ENCODE measurements at regions not wholly inside any gene's neighbourhood (a gene's known extent, or its start where the extent isn't known, plus 50 kb on each side); places are given as distances from the start of the nearest gene placed in this dataset.

DNA sequence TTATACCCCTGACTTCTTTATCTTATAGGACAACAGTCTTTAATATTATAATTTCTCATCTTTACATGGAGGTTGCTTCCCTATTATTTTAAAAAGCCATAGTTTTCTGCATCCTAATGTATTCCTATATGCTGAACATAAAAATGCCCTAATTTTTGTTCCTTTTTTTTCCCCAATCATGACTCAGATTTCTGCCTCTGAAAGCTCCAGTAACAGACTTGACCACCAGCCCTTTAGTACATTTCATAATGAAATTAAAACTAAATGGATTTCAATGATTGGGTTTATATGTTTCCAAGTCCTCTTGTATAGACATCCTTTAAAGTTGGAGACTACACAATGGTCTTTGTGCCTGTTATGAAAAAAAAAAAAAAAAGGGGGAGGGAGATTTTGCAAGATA, 712.5 kb downstream of the DIAPH3 start:
- H3K27ac ChIP-seq: no peak overlapping the region
- DNase-seq (ENCODE audit: low spot score) (no peak), ATAC-seq (ENCODE audit: insufficient number of reproducible peaks, low FRiP score, low read depth) (no peak)
- no peaks in the 10 kb centered on the region for H3K4me1 ChIP-seq (ENCODE audit: control insufficient read depth in 1 of 2, low read depth in 2 of 2)
- TF ChIP-seq, protein P1, sequence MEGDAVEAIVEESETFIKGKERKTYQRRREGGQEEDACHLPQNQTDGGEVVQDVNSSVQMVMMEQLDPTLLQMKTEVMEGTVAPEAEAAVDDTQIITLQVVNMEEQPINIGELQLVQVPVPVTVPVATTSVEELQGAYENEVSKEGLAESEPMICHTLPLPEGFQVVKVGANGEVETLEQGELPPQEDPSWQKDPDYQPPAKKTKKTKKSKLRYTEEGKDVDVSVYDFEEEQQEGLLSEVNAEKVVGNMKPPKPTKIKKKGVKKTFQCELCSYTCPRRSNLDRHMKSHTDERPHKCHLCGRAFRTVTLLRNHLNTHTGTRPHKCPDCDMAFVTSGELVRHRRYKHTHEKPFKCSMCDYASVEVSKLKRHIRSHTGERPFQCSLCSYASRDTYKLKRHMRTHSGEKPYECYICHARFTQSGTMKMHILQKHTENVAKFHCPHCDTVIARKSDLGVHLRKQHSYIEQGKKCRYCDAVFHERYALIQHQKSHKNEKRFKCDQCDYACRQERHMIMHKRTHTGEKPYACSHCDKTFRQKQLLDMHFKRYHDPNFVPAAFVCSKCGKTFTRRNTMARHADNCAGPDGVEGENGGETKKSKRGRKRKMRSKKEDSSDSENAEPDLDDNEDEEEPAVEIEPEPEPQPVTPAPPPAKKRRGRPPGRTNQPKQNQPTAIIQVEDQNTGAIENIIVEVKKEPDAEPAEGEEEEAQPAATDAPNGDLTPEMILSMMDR (IDR thresholded peaks at IDR 0.05): no peak
- no peaks in the 10 kb centered on the region for H3K9me3 ChIP-seq
- no peaks in the 10 kb centered on the region for H3K27me3 ChIP-seq (replicated peaks; ENCODE audit: insufficient read depth)
- no peak overlapping the region for H3K4me3 ChIP-seq
- no peaks in the 10 kb centered on the region for H3K36me3 ChIP-seq

DNA sequence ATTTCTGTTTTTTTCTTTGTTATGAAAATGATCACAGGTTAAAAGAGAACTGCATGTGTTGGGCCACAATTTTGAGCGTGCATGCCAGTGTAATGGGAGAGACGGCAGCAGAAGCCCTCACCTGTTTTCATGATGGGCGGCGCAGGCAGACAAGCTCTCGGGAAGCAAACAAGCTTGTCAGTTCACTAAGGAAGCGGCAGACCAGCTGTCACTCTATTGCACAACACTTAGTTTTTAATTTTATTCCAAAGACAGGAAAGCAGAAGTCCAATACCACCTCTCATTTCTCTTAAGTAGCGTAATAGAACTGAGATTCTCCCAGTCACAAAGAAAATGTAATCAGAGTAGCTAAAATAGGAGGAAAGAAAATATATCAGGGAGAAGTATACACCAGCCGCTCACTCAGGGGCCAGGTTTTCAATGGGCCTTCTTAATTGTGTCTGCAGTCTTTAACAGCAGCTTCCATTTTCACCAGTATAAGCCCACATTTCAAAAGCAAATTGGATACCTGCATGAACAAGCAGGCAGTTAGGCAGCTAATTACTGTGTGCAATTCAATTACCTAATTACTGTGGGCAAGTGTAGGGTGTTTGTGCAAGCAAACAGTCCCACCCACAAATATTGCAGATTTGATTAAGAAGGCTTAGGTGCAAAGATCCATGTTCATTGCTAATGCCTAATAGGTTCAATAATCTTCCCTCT, 711.4 kb downstream of the DIAPH3 start:
- DNase-seq (ENCODE audit: low spot score): no peak
- TF ChIP-seq, protein P1 (IDR thresholded peaks at IDR 0.05): no peak

DNA sequence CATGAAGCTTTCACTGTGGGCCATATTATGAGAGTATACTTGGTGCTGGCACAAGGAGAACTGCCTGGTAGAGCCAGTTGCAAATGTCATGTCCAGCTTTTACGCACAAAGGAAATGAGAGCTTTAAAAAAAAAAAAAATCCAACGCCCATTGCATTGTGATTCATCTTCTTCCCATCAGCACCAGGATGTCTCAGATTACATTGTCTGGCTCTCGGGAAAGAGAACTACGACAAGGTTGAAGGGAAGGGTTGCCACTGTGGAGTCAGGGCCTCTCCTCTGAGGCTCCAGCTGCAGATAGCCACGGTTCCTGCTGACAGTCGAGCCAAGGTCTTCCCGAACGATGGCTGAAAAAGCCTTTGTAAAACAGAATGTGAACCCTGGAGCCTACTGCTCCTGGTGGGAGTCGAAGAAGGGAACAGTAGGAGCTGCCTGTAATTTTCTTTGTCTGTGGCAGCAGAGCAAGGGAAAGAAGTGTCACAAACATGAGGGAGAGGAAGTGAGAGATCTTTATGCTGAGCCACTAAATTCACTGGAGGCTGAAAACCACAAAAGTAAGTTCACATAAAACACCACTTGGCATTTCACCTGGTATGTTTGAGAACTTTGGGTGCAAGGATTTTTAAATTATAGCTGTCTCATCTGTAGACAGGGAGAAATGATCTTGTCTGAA, 704.7 kb downstream of the DIAPH3 start:
- TF ChIP-seq, protein P1 (IDR thresholded peaks at IDR 0.05): no peak
- DNase-seq (ENCODE audit: low spot score) (no peak), ATAC-seq (ENCODE audit: insufficient number of reproducible peaks, low FRiP score, low read depth) (peak; percentile 46)
- Histone ChIP-seq H3K9me3 (no peaks in the 10 kb centered on the region), H3K27me3 (replicated peaks; ENCODE audit: insufficient read depth) (no peaks in the 10 kb centered on the region), H3K4me3 (no peak overlapping the region), H3K4me1 (ENCODE audit: control insufficient read depth in 1 of 2, low read depth in 2 of 2) (no peaks in the 10 kb centered on the region), H3K36me3 (no peaks in the 10 kb centered on the region), H3K27ac (no peak overlapping the region)

More for the DNA sequence above, 711.4 kb downstream of the DIAPH3 start:
- no peak for ATAC-seq (ENCODE audit: insufficient number of reproducible peaks, low FRiP score, low read depth)
- H3K9me3 ChIP-seq: no peaks in the 10 kb centered on the region
- H3K4me1 ChIP-seq (ENCODE audit: control insufficient read depth in 1 of 2, low read depth in 2 of 2): no peaks in the 10 kb centered on the region
- H3K27ac ChIP-seq: no peak overlapping the region
- H3K36me3 ChIP-seq: no peaks in the 10 kb centered on the region
- H3K4me3 ChIP-seq: no peak overlapping the region
- H3K27me3 ChIP-seq (replicated peaks; ENCODE audit: insufficient read depth): no peaks in the 10 kb centered on the region

DNA sequence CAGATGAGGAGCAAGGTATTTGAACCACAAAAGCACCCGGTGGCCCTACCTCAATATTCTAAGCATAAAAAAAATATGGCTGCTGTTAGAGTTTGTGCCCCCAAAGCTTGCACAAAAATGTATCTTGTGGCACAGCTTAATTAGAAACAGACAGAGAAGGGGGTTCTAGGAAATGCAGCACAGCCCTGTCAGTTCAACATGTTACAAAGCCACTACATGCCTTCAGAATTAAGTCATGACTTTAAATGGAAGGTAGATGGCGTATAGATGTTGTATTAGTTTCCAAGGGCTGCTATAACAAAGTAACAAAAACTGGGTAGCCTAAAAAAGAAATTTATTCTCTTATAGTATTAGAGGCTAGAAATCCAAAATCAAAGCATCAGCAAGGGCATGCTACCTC, 703.8 kb downstream of the DIAPH3 start:
- no peak overlapping the region for H3K27ac ChIP-seq
- no peaks in the 10 kb centered on the region for H3K9me3 ChIP-seq
- ATAC-seq (ENCODE audit: insufficient number of reproducible peaks, low FRiP score, low read depth) (no peak), DNase-seq (ENCODE audit: low spot score) (no peak)
- TF ChIP-seq, protein P1 (IDR thresholded peaks at IDR 0.05): no peak
- no peaks in the 10 kb centered on the region for H3K4me1 ChIP-seq (ENCODE audit: control insufficient read depth in 1 of 2, low read depth in 2 of 2)
- no peak overlapping the region for H3K4me3 ChIP-seq
- H3K27me3 ChIP-seq (replicated peaks; ENCODE audit: insufficient read depth): no peaks in the 10 kb centered on the region
- H3K36me3 ChIP-seq: no peaks in the 10 kb centered on the region

DNA sequence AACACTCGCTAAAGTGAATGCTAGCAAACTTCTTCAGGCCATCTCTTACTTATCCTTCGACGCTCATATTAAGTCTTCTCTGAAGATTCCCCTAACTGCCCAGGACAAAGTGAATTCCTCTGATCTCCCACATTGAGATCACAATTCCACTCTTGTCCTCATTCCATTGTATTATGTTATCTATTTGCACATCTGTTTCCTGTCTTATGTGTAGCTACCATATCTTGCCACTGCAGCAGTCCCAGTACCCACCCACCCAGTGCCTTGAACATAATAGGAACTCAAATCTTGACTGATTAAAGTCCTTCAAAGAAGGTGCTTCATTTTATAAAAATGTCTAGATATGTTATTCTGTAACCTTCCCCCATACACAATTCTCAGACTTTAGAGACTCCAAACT, 702.3 kb downstream of the DIAPH3 start:
- no peaks in the 10 kb centered on the region for H3K27me3 ChIP-seq (replicated peaks; ENCODE audit: insufficient read depth)
- no peaks in the 10 kb centered on the region for H3K36me3 ChIP-seq
- DNase-seq (ENCODE audit: low spot score) (no peak), ATAC-seq (ENCODE audit: insufficient number of reproducible peaks, low FRiP score, low read depth) (no peak)
- H3K9me3 ChIP-seq: no peaks in the 10 kb centered on the region
- TF ChIP-seq, protein P1 (IDR thresholded peaks at IDR 0.05): no peak
- H3K4me3 ChIP-seq: no peak overlapping the region
- H3K27ac ChIP-seq: no peak overlapping the region
- H3K4me1 ChIP-seq (ENCODE audit: control insufficient read depth in 1 of 2, low read depth in 2 of 2): no peaks in the 10 kb centered on the region

All from thoracic aorta (tissue), 2 donors.